ENCODE measurements at regions not wholly inside any gene's neighbourhood (a gene's known extent, or its start where the extent isn't known, plus 50 kb on each side); places are given as distances from the start of the nearest gene placed in this dataset.

DNA sequence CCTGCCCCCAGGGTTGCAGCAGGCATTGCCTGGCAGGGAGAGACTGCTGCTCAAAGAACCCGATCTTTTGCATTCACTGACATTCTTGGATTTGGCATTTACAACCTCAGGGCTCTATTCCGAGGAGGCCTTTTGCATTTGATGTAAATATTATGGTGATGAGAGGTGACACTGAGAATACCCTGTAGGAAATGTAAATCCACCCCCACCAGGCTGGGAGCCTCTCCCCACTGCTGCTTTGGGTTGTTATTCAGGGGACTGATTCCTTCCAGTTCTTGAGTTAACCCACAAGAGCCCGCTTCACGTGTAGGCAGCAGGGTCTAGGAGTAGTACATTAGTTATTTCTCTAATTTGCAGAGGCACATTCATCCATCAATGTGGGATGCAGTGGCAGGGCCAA is 55.5 kb upstream of the ARAP3 start:
- no peak for TF ChIP-seq EZH2 (IDR thresholded peaks at IDR 0.05; ENCODE audit: low read length, unreplicated experiment)
- TF ChIP-seq, protein P1, sequence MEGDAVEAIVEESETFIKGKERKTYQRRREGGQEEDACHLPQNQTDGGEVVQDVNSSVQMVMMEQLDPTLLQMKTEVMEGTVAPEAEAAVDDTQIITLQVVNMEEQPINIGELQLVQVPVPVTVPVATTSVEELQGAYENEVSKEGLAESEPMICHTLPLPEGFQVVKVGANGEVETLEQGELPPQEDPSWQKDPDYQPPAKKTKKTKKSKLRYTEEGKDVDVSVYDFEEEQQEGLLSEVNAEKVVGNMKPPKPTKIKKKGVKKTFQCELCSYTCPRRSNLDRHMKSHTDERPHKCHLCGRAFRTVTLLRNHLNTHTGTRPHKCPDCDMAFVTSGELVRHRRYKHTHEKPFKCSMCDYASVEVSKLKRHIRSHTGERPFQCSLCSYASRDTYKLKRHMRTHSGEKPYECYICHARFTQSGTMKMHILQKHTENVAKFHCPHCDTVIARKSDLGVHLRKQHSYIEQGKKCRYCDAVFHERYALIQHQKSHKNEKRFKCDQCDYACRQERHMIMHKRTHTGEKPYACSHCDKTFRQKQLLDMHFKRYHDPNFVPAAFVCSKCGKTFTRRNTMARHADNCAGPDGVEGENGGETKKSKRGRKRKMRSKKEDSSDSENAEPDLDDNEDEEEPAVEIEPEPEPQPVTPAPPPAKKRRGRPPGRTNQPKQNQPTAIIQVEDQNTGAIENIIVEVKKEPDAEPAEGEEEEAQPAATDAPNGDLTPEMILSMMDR (conservative IDR thresholded peaks at IDR 0.05; ENCODE audit: low read depth, low read length) = no peak
- TF ChIP-seq EZH2phosphoT487 (IDR thresholded peaks at IDR 0.05; ENCODE audit: borderline replicate concordance, low read length) = no peak
